ENCODE measurements at regions not wholly inside any gene's neighbourhood (a gene's known extent, or its start where the extent isn't known, plus 50 kb on each side); places are given as distances from the start of the nearest gene placed in this dataset.
"Not testable (repeated sequence)": the region's sequence is repeated elsewhere in the genome, so short reads cannot be mapped to it uniquely, and the experiment has no call there.

DNA sequence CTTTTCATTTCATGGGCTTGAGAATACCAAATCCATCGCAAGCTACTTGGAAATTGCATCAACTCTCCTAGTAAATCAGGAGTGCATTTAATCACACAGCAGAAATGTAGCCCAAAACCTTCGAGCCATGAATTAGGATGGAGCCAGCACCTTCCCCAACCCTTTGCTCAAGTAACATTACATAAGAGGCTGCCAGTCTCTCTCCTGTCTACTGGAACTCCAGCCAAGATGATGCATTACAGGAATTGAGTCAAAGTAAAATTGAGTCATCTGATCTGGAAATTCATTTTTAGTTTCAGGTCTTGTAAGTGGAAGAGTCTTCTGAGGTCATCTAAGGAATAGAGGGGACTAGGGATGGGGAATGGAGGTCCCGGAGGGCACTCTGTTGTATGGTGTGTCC is 69.7 kb upstream of the FHIP2A start:
- Histone ChIP-seq H3K36me3 (ENCODE audit: control insufficient read depth in 2 of 2, insufficient read depth in 1 of 2, low read length in 2 of 2) (no peaks in the 10 kb centered on the region), H3K4me3 (ENCODE audit: low read depth, low read length) (no peak overlapping the region), H3K9me3 (ENCODE audit: control insufficient read depth, insufficient read depth, low read depth, low read length) (no peaks in the 10 kb centered on the region), H3K4me1 (ENCODE audit: control insufficient read depth, insufficient read depth, low read length) (peaks cover 28% of the 10 kb centered on the region), H3K27ac (ENCODE audit: extremely low read depth, low read depth, low read length) (no peak overlapping the region)
- TF ChIP-seq, protein P1, sequence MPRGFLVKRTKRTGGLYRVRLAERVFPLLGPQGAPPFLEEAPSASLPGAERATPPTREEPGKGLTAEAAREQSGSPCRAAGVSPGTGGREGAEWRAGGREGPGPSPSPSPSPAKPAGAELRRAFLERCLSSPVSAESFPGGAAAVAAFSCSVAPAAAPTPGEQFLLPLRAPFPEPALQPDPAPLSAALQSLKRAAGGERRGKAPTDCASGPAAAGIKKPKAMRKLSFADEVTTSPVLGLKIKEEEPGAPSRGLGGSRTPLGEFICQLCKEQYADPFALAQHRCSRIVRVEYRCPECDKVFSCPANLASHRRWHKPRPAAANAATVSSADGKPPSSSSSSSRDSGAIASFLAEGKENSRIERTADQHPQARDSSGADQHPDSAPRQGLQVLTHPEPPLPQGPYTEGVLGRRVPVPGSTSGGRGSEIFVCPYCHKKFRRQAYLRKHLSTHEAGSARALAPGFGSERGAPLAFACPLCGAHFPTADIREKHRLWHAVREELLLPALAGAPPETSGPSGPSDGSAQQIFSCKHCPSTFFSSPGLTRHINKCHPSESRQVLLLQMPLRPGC (tag by site-specific recombination; IDR thresholded peaks at IDR 0.05), result no peak
- TF ChIP-seq ZNF132 (tag by site-specific recombination; IDR thresholded peaks at IDR 0.05; ENCODE audit: borderline replicate concordance) (no peak), PRDM1 (tag by site-specific recombination; IDR thresholded peaks at IDR 0.05) (0 out of 2 replicates have a peak, but pooled peaks have one; percentile 2), GLIS2 (tag by site-specific recombination; IDR thresholded peaks at IDR 0.05) (no peak)
- ChIA-PET CTCF (interaction anchor here (0.7 kb wide), 1 partner anchor 605 kb away, joined by 4 read pairs; no protein-coding TSS in a partner anchor), POLR2A (no interaction called here)

DNA sequence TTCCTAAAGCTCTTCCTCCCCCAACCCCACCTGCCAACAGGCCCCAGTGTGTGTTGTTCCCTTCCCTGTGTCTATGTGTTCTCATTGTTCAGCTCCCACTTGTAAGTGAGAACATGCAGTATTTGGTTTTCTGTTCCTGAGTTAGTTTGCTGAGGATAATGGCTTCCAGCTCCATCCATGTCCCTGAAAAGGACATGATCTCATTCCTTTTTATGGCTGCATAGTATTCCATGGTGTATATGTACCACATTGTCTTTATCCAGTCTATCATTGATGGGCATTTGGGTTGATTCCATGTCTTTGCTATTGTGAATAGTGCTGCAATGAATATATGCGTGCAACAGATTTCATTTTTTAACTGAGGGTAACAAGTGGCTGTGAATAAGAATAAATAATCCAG is 69.0 kb upstream of the FHIP2A start:
- H3K9me3 ChIP-seq (ENCODE audit: control insufficient read depth, insufficient read depth, low read depth, low read length); H3K4me3 ChIP-seq (ENCODE audit: low read depth, low read length); H3K27ac ChIP-seq (ENCODE audit: extremely low read depth, low read depth, low read length); POLR2A ChIA-PET; H3K36me3 ChIP-seq (ENCODE audit: control insufficient read depth in 2 of 2, insufficient read depth in 1 of 2, low read length in 2 of 2): not testable (repeated sequence)
- H3K4me1 ChIP-seq (ENCODE audit: control insufficient read depth, insufficient read depth, low read length), result peaks cover 28% of the 10 kb centered on the region
- CTCF ChIA-PET, result interaction anchor here (0.7 to 1.4 kb wide), 3 partner anchors 24 to 314 kb away, joined by 3 read pairs; no protein-coding TSS in a partner anchor
- peak; percentile 97 for TF ChIP-seq ZNF146 (tag by site-specific recombination; IDR thresholded peaks at IDR 0.05)
- TF ChIP-seq, protein P2, sequence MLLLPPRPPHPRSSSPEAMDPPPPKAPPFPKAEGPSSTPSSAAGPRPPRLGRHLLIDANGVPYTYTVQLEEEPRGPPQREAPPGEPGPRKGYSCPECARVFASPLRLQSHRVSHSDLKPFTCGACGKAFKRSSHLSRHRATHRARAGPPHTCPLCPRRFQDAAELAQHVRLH (tag by site-specific recombination; IDR thresholded peaks at IDR 0.05), result peak; percentile 52; the same call in 1 of the 2 replicates
- TF ChIP-seq SCRT2 (tag by site-specific recombination; IDR thresholded peaks at IDR 0.05), result peak; percentile 27; the same call in 1 of the 2 replicates

DNA sequence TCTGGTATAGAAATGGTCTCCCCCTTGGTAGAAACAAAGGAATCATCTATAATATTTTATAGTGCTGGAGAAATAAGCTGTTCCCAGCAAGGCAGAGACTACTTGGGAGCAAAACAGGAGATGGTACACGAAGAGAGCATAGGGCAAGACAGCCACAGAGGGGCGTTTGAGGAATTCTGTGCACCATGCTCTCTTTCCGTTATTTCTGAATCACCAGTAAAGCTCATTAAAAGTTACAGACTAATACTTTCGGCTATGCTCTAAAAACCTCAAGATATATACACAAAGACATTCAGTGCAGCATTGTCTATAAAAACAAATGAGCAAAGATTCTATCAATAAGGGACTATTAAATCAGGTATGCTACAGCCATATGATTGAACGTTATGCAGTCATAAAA is 68.5 kb upstream of the FHIP2A start:
- Histone ChIP-seq H3K27ac (ENCODE audit: extremely low read depth, low read depth, low read length) (no peak overlapping the region), H3K36me3 (ENCODE audit: control insufficient read depth in 2 of 2, insufficient read depth in 1 of 2, low read length in 2 of 2) (no peaks in the 10 kb centered on the region), H3K4me3 (ENCODE audit: low read depth, low read length) (no peak overlapping the region), H3K4me1 (ENCODE audit: control insufficient read depth, insufficient read depth, low read length) (peaks cover 28% of the 10 kb centered on the region), H3K9me3 (ENCODE audit: control insufficient read depth, insufficient read depth, low read depth, low read length) (no peaks in the 10 kb centered on the region)
- ChIA-PET POLR2A (no interaction called here), CTCF (interaction anchor here (0.7 to 1.4 kb wide), 4 partner anchors 16 to 313 kb away, joined by 3 read pairs; no protein-coding TSS in a partner anchor)
- TF ChIP-seq ZNF664 (tag by site-specific recombination; IDR thresholded peaks at IDR 0.05), result no peak
- TF ChIP-seq, protein P3, sequence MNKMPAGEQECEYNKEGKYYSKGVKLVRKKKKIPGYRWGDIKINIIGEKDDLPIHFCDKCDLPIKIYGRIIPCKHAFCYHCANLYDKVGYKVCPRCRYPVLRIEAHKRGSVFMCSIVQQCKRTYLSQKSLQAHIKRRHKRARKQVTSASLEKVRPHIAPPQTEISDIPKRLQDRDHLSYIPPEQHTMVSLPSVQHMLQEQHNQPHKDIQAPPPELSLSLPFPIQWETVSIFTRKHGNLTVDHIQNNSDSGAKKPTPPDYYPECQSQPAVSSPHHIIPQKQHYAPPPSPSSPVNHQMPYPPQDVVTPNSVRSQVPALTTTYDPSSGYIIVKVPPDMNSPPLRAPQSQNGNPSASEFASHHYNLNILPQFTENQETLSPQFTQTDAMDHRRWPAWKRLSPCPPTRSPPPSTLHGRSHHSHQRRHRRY (tag by site-specific recombination; IDR thresholded peaks at IDR 0.05), result no peak
- TF ChIP-seq ZNF112 (tag by site-specific recombination; IDR thresholded peaks at IDR 0.05), result no peak

DNA sequence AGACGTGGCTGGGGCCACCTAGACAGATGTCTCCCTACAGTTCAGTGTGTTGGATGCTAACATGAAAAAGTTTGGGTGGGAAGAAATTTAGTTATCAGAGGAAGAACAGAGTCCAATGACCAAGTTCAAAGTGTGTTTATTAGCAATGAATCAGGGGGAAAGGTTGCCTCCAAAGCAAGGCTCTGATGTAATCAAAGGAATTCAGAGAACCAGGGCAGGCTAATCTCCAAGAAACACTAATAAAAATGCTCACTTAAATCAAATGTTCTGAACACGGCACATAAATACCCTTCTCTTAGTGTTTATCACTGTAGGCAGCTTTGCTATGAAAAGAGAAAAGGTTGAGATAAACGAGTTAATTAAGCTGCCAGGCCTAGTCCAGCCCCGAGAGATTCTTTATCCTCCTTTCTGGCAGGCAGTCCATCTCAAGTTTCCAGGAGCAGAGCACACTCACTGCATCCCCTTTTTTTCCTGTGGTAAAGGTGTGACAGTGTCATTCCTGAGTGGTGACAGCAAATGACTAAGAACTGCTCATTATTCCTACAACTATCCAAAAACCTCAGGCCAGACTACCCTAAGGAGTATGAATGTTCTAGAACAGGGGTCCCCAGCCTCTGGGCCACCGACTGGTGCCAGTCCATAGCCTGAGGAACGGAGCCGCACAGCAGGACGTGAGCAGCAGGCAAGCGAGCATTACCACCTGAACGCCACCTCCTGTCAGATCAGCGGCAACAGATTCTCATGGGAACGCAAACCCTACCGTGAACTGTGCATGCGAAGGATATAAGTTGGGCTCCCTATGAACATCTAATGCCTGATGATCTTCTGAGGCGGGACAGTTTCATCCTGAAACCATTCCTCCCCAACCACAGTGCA is 66.9 kb upstream of the FHIP2A start:
- H3K4me3 ChIP-seq (ENCODE audit: low read depth, low read length), result no peak overlapping the region
- peak overlapping the region; percentile 58; the same call in 1 of the 2 replicates for H3K27ac ChIP-seq (ENCODE audit: extremely low read depth, low read depth, low read length)
- peaks cover 23% of the 10 kb centered on the region for H3K4me1 ChIP-seq (ENCODE audit: control insufficient read depth, insufficient read depth, low read length)
- CTCF ChIA-PET, result no interaction called here
- no peaks in the 10 kb centered on the region for H3K9me3 ChIP-seq (ENCODE audit: control insufficient read depth, insufficient read depth, low read depth, low read length)
- no peaks in the 10 kb centered on the region for H3K36me3 ChIP-seq (ENCODE audit: control insufficient read depth in 2 of 2, insufficient read depth in 1 of 2, low read length in 2 of 2)
- POLR2A ChIA-PET, result no interaction called here
- TF ChIP-seq ZNF677 (tag by site-specific recombination; IDR thresholded peaks at IDR 0.05) (no peak), FEZF1 (tag by site-specific recombination; IDR thresholded peaks at IDR 0.05) (peak; percentile 98), ZNF791 (tag by site-specific recombination; IDR thresholded peaks at IDR 0.05) (no peak), GLIS2 (tag by site-specific recombination; IDR thresholded peaks at IDR 0.05) (no peak)
- TF ChIP-seq, protein P4, sequence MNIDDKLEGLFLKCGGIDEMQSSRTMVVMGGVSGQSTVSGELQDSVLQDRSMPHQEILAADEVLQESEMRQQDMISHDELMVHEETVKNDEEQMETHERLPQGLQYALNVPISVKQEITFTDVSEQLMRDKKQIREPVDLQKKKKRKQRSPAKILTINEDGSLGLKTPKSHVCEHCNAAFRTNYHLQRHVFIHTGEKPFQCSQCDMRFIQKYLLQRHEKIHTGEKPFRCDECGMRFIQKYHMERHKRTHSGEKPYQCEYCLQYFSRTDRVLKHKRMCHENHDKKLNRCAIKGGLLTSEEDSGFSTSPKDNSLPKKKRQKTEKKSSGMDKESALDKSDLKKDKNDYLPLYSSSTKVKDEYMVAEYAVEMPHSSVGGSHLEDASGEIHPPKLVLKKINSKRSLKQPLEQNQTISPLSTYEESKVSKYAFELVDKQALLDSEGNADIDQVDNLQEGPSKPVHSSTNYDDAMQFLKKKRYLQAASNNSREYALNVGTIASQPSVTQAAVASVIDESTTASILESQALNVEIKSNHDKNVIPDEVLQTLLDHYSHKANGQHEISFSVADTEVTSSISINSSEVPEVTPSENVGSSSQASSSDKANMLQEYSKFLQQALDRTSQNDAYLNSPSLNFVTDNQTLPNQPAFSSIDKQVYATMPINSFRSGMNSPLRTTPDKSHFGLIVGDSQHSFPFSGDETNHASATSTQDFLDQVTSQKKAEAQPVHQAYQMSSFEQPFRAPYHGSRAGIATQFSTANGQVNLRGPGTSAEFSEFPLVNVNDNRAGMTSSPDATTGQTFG (tag by site-specific recombination; IDR thresholded peaks at IDR 0.05; ENCODE audit: borderline replicate concordance), result no peak
- TF ChIP-seq, protein P5, sequence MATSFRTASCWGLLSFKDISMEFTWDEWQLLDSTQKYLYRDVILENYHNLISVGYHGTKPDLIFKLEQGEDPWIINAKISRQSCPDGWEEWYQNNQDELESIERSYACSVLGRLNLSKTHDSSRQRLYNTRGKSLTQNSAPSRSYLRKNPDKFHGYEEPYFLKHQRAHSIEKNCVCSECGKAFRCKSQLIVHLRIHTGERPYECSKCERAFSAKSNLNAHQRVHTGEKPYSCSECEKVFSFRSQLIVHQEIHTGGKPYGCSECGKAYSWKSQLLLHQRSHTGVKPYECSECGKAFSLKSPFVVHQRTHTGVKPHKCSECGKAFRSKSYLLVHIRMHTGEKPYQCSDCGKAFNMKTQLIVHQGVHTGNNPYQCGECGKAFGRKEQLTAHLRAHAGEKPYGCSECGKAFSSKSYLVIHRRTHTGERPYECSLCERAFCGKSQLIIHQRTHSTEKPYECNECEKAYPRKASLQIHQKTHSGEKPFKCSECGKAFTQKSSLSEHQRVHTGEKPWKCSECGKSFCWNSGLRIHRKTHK (tag by site-specific recombination; IDR thresholded peaks at IDR 0.05), result no peak
- TF ChIP-seq, protein P6, sequence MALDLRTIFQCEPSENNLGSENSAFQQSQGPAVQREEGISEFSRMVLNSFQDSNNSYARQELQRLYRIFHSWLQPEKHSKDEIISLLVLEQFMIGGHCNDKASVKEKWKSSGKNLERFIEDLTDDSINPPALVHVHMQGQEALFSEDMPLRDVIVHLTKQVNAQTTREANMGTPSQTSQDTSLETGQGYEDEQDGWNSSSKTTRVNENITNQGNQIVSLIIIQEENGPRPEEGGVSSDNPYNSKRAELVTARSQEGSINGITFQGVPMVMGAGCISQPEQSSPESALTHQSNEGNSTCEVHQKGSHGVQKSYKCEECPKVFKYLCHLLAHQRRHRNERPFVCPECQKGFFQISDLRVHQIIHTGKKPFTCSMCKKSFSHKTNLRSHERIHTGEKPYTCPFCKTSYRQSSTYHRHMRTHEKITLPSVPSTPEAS (tag by site-specific recombination; IDR thresholded peaks at IDR 0.05), result no peak
